MCF 10A (cell line): ENCODE measurements at regions not wholly inside any gene's neighbourhood (a gene's known extent, or its start where the extent isn't known, plus 50 kb on each side); places are given as distances from the start of the nearest gene placed in this dataset.

Experiments
- BruUV-seq: library from RNA; stranded (reverse); fragments of 400-500 nt; replicated peaks from 2 replicates; lab custom pipeline; 2021; lab: Mats Ljungman, UMichigan
- CTCF ChIA-PET: fragments of 300-600 bp; sonication (Branson Sonifier 250); formaldehyde crosslinking; extraction: SDS; loops from one replicate; lab custom pipeline; 2021; ENCODE audit warnings: antibody characterized with exemption, inconsistent platforms; lab: Yijun Ruan, JAX
- POLR2A ChIA-PET: fragments of 300-600, 350-650 bp; sonication (Branson Sonifier 250); formaldehyde crosslinking; extraction: SDS; loops from one replicate; lab custom pipeline; 2020; ENCODE audit warnings: antibody characterized with exemption, inconsistent platforms; lab: Yijun Ruan, JAX
- DNase-seq: peaks from one replicate; pipeline ENCODE4 v3.0.0-alpha.2; 2018; ENCODE audit not compliant: unreplicated experiment
- H3K27ac Mint-ChIP-seq: one replicate; pipeline ENCODE4 v1.8.0; 2022; ENCODE audit warnings: mild to moderate bottlenecking, low read depth, mixed read lengths; ENCODE audit not compliant: unreplicated experiment
- H3K27me3 Mint-ChIP-seq: one replicate; pipeline ENCODE4 v1.8.0; 2022; ENCODE audit warnings: mixed read lengths; ENCODE audit not compliant: insufficient read depth, unreplicated experiment
- H3K36me3 Mint-ChIP-seq: one replicate; pipeline ENCODE4 v1.8.0; 2022; ENCODE audit warnings: mild to moderate bottlenecking, moderate library complexity, mixed read lengths; ENCODE audit not compliant: insufficient read depth, unreplicated experiment
- H3K4me1 Mint-ChIP-seq: one replicate; pipeline ENCODE4 v1.8.0; 2022; ENCODE audit warnings: mixed read lengths; ENCODE audit not compliant: insufficient read depth, unreplicated experiment
- H3K4me3 Mint-ChIP-seq: one replicate; pipeline ENCODE4 v1.8.0; 2022; ENCODE audit warnings: mild to moderate bottlenecking, moderate library complexity, mixed read lengths; ENCODE audit not compliant: unreplicated experiment
- H3K9me3 Mint-ChIP-seq: one replicate; pipeline ENCODE4 v1.8.0; 2022; ENCODE audit warnings: mixed read lengths; ENCODE audit not compliant: unreplicated experiment
- intact Hi-C: fragments of 100-400 bp; cut with micrococcal nuclease; formaldehyde crosslinking; loops from 2 replicates; pipeline ENCODE4 v1.14.1; 2022
- TF ChIP-seq, protein P1 (sequence below): fragments of 200-600 bp; IDR thresholded peaks from one replicate; pipeline ENCODE4 v1.8.0; 2022; ENCODE audit warnings: antibody characterized with exemption, mild to moderate bottlenecking; ENCODE audit not compliant: unreplicated experiment

DNA sequence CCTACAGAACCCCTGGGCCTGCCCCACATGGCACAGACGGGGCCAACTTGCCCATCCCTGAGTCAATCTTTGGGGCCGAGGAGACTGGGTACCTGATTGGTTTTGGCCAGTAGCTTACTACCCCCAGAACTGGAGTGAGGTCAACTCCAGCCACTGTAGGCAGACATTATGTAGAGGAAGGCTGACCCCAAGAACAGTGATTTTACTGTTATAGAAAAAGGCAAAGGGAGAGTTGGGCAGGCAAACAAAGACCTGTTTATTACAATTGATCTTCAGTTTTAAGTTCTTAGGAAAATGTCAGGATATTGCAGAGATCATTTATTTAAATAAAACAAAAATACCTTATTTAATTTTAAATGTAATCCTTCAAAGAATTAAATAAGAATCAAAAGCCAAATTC, 653.8 kb downstream of the NPHP4 start:
- H3K36me3 Mint-ChIP-seq = no peaks in the 10 kb centered on the region
- CTCF ChIA-PET = interaction anchor here (0.6 kb wide), 1 partner anchor 694 kb away, joined by 6 read pairs; no protein-coding TSS in a partner anchor
- peaks cover 6% of the 10 kb centered on the region for H3K4me1 Mint-ChIP-seq
- no TSS peak for BruUV-seq
- no peak overlapping the region for H3K27ac Mint-ChIP-seq
- POLR2A ChIA-PET = no interaction called here
- TF ChIP-seq, protein P1, sequence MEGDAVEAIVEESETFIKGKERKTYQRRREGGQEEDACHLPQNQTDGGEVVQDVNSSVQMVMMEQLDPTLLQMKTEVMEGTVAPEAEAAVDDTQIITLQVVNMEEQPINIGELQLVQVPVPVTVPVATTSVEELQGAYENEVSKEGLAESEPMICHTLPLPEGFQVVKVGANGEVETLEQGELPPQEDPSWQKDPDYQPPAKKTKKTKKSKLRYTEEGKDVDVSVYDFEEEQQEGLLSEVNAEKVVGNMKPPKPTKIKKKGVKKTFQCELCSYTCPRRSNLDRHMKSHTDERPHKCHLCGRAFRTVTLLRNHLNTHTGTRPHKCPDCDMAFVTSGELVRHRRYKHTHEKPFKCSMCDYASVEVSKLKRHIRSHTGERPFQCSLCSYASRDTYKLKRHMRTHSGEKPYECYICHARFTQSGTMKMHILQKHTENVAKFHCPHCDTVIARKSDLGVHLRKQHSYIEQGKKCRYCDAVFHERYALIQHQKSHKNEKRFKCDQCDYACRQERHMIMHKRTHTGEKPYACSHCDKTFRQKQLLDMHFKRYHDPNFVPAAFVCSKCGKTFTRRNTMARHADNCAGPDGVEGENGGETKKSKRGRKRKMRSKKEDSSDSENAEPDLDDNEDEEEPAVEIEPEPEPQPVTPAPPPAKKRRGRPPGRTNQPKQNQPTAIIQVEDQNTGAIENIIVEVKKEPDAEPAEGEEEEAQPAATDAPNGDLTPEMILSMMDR = no peak
- H3K4me3 Mint-ChIP-seq = no peak overlapping the region
- H3K9me3 Mint-ChIP-seq = peaks cover 7% of the 10 kb centered on the region
- no peak for DNase-seq
- intact Hi-C loops = no loop called here
- peaks cover 10% of the 10 kb centered on the region for H3K27me3 Mint-ChIP-seq

DNA sequence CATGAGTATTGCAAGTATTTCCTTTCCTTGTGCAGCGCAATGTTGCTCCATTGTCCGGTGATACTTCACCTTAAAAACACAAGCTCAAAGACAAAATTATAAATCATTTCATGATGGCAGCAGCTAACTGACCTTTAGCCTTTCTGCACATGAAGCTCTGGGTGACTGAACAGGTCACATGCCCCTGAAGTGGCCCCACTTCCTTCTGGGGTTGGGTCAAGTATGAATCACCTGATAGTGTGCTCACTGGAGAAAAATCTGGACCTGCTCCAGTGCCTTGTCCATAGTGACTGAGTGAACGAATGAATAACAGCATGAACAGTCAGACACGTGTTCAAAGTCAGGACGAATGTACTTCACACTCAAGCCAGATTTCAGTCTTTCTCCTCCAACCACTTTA, 658.9 kb downstream of the NPHP4 start:
- Mint-ChIP-seq H3K27ac (no peak overlapping the region), H3K4me1 (peaks cover 20% of the 10 kb centered on the region), H3K9me3 (peaks cover 8% of the 10 kb centered on the region), H3K4me3 (no peak overlapping the region), H3K36me3 (no peaks in the 10 kb centered on the region), H3K27me3 (no peaks in the 10 kb centered on the region)
- ChIA-PET CTCF (no interaction called here), POLR2A (interaction anchor here (0.9 kb wide), 1 partner anchor 14 kb away, joined by 3 read pairs; no protein-coding TSS in a partner anchor)
- BruUV-seq = no TSS peak
- peak; percentile 0 for DNase-seq
- TF ChIP-seq, protein P1 = no peak
- intact Hi-C loops = no loop called here

DNA sequence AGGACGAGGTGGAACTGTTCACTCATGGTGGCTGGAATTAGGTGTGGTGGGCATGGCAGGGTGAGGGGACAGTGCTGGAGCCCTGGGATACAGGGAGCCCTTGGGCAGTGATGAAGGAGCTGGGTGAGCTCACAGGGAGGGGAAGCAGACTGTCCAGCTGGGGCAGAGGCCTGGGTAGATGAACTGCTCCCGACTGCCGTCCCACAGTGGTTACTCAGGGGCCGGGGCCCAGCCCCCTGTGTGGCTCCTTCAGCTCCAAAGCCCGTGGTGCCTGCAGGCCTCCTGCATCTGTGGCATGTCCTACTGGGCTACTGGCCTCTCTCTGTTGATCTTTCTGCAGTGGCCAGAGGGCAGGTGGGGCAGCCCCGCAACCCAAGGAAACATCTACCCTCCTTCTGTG, 661.1 kb downstream of the NPHP4 start:
- Mint-ChIP-seq H3K9me3 (peaks cover 18% of the 10 kb centered on the region), H3K27me3 (no peaks in the 10 kb centered on the region)
- DNase-seq = no peak

DNA sequence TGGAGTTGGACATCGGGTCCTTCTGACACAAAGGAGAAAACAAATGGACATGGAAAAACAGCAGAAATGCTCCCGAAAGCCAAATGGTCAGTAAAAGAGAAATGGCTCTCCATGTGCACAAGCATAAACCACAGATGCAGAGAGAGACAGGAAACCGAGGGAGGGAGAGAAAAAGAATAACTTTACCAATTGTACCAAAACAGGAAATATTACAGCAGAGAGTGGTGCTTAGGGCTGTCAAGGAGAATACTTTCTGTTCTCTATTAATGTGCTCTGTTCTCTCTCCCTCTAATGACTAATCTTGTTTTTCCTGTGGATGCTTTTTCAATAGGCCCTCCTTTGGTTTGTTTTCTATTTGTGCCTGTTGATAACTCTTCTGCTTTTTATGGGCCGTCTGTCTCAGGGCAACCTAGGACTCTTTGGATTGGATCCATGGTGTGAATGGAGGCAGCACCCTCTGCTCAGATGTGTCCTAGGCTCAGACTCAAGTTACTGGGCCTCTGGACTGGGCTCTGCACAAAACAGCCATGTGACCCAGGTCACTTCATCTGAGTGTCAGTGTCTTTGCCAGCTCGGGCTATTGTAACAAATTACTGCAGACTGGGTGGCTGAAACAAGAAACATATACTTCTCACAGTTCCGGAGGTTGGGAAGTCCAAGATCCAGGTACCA, 663.0 kb downstream of the NPHP4 start:
- POLR2A ChIA-PET = no interaction called here
- no peak overlapping the region for H3K4me3 Mint-ChIP-seq
- intact Hi-C loops = no loop called here
- H3K4me1 Mint-ChIP-seq = peaks cover 20% of the 10 kb centered on the region
- CTCF ChIA-PET = no interaction called here
- BruUV-seq = no TSS peak
- TF ChIP-seq, protein P1 = no peak
- H3K27me3 Mint-ChIP-seq = no peaks in the 10 kb centered on the region
- no peaks in the 10 kb centered on the region for H3K36me3 Mint-ChIP-seq
- DNase-seq = no peak
- H3K27ac Mint-ChIP-seq = peak overlapping the region; percentile 46
- H3K9me3 Mint-ChIP-seq = peaks cover 18% of the 10 kb centered on the region

More for the DNA sequence above, 661.1 kb downstream of the NPHP4 start:
- CTCF ChIA-PET = interaction anchor here (0.8 kb wide), 1 partner anchor 35 kb away, joined by 3 read pairs; no protein-coding TSS in a partner anchor
- no peak overlapping the region for H3K27ac Mint-ChIP-seq
- intact Hi-C loops = no loop called here
- TF ChIP-seq, protein P1 = no peak
- BruUV-seq = no TSS peak
- H3K4me3 Mint-ChIP-seq = no peak overlapping the region
- POLR2A ChIA-PET = no interaction called here
- no peaks in the 10 kb centered on the region for H3K36me3 Mint-ChIP-seq
- H3K4me1 Mint-ChIP-seq = peaks cover 20% of the 10 kb centered on the region
